OCI-LY1 (cell line): ENCODE measurements at regions not wholly inside any gene's neighbourhood (a gene's known extent, or its start where the extent isn't known, plus 50 kb on each side); places are given as distances from the start of the nearest gene placed in this dataset.

Experiments used
- H2AFZ ChIP-seq: fragments of 200-600 bp; sonication (generic), shearing (Covaris generic); 2 replicates; pipeline ENCODE4 v1.6.0; 2014; ENCODE audit warnings: antibody characterized with exemption, mild to moderate bottlenecking, low read length
- H3F3A ChIP-seq: fragments of 200-600 bp; sonication (generic), shearing (Covaris generic); 2 replicates; pipeline ENCODE4 v1.6.0; 2014; ENCODE audit warnings: mild to moderate bottlenecking, antibody characterized with exemption, low read length, moderate library complexity; ENCODE audit not compliant: insufficient read depth
- H3K27ac ChIP-seq: fragments of 200-600 bp; sonication (generic); 2 replicates; pipeline ENCODE4 v1.5.1; 2014; ENCODE audit warnings: low read length, mixed run types, mild to moderate bottlenecking, low read depth; ENCODE audit not compliant: poor library complexity, severe bottlenecking
- H3K27me3 ChIP-seq: fragments of 200-600 bp; sonication (generic); 2 replicates; pipeline ENCODE4 v1.6.0; 2014; ENCODE audit warnings: antibody characterized with exemption, mild to moderate bottlenecking, low read length, moderate library complexity; ENCODE audit not compliant: insufficient read depth
- H3K36me3 ChIP-seq: fragments of 200-600 bp; sonication (generic); 2 replicates; pipeline ENCODE4 v1.6.1; 2014; ENCODE audit warnings: mild to moderate bottlenecking, antibody characterized with exemption, low read length, moderate library complexity, mixed read lengths; ENCODE audit not compliant: insufficient read depth
- H3K4me1 ChIP-seq: fragments of 200-600 bp; sonication (generic); 2 replicates; pipeline ENCODE4 v1.5.1; 2014; ENCODE audit warnings: mild to moderate bottlenecking, low read length, moderate library complexity; ENCODE audit not compliant: insufficient read depth, severe bottlenecking
- H3K4me2 ChIP-seq: fragments of 200-600 bp; sonication (generic), shearing (Covaris generic); 2 replicates; pipeline ENCODE4 v1.6.1; 2014; ENCODE audit warnings: low read length
- H3K4me3 ChIP-seq: fragments of 200-600 bp; sonication (generic); 2 replicates; pipeline ENCODE4 v1.5.1; 2014; ENCODE audit warnings: low read length, low read depth, mild to moderate bottlenecking, mixed read lengths; ENCODE audit not compliant: poor library complexity, severe bottlenecking
- H3K79me2 ChIP-seq: fragments of 200-600 bp; shearing (Covaris generic); 2 replicates; pipeline ENCODE4 v1.6.1; 2016; ENCODE audit warnings: mixed run types, low read length, mixed read lengths; ENCODE audit not compliant: insufficient read depth
- H3K9ac ChIP-seq: fragments of 200-600 bp; sonication (generic), shearing (Covaris generic); 2 replicates; pipeline ENCODE4 v1.6.1; 2014; ENCODE audit warnings: mild to moderate bottlenecking, low read length, mixed read lengths
- H3K9me2 ChIP-seq: fragments of 200-600 bp; sonication (generic), shearing (Covaris generic); 2 replicates; pipeline ENCODE4 v1.6.1; 2014; ENCODE audit warnings: low read depth, mild to moderate bottlenecking, low read length, mixed read lengths
- H3K9me3 ChIP-seq: fragments of 200-600 bp; shearing (Covaris generic); 2 replicates; pipeline ENCODE4 v1.6.1; 2014; ENCODE audit warnings: low read length, mixed read lengths
- H4K20me1 ChIP-seq: fragments of 200-600 bp; sonication (generic), shearing (Covaris generic); 2 replicates; pipeline ENCODE4 v1.6.0; 2016; ENCODE audit warnings: mild to moderate bottlenecking, low read length; ENCODE audit not compliant: insufficient read depth
- EZH2 ChIP-seq: fragments of 200-600 bp; sonication (generic), shearing (Covaris generic); IDR thresholded peaks from 2 replicates; pipeline ENCODE4 v1.8.0; 2017; ENCODE audit warnings: borderline replicate concordance, mixed run types, mild to moderate bottlenecking, antibody characterized with exemption, low read length, moderate library complexity, mixed read lengths
- TF ChIP-seq, protein P1 (sequence below): fragments of 200-600 bp; sonication (generic), shearing (Covaris generic); IDR thresholded peaks from 2 replicates; pipeline ENCODE4 v1.5.1; 2017; ENCODE audit warnings: mild to moderate bottlenecking, antibody characterized with exemption, low read length, moderate library complexity, mixed read lengths

DNA sequence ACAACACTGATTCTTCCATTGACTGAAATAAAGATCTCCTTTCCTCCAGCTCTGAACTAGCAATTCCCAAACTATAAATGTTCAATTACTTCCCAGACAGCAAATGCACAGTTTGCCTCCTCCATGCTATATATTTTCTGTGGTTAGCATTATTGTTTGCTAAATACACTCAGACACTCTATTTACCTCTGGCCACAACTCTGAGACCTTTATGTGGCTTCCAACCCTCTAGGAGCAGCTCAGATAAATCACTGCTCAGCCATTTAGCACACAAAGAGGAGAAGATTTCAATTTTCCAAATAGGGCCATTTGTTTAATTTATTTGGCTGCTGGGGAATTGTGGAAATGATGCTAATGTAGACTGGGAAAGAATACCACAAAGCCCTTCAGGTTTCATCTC is 202.0 kb downstream of the SPTSSA start:
- TF ChIP-seq, protein P1, sequence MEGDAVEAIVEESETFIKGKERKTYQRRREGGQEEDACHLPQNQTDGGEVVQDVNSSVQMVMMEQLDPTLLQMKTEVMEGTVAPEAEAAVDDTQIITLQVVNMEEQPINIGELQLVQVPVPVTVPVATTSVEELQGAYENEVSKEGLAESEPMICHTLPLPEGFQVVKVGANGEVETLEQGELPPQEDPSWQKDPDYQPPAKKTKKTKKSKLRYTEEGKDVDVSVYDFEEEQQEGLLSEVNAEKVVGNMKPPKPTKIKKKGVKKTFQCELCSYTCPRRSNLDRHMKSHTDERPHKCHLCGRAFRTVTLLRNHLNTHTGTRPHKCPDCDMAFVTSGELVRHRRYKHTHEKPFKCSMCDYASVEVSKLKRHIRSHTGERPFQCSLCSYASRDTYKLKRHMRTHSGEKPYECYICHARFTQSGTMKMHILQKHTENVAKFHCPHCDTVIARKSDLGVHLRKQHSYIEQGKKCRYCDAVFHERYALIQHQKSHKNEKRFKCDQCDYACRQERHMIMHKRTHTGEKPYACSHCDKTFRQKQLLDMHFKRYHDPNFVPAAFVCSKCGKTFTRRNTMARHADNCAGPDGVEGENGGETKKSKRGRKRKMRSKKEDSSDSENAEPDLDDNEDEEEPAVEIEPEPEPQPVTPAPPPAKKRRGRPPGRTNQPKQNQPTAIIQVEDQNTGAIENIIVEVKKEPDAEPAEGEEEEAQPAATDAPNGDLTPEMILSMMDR, result no peak
- no peak for TF ChIP-seq EZH2
- H3K36me3 ChIP-seq, result no peaks in the 10 kb centered on the region
- H3K9me3 ChIP-seq, result no peaks in the 10 kb centered on the region
- no peaks in the 10 kb centered on the region for H3K9me2 ChIP-seq
- no peaks in the 10 kb centered on the region for H3K27me3 ChIP-seq
- H4K20me1 ChIP-seq, result no peaks in the 10 kb centered on the region
- H3K4me1 ChIP-seq, result no peaks in the 10 kb centered on the region
- H3F3A ChIP-seq, result no peaks in the 10 kb centered on the region
- H3K79me2 ChIP-seq, result no peaks in the 10 kb centered on the region
- H3K4me3 ChIP-seq, result no peak overlapping the region
- H3K9ac ChIP-seq, result no peak overlapping the region
- no peak overlapping the region for H2AFZ ChIP-seq
- H3K27ac ChIP-seq, result no peak overlapping the region
- H3K4me2 ChIP-seq, result no peak overlapping the region

DNA sequence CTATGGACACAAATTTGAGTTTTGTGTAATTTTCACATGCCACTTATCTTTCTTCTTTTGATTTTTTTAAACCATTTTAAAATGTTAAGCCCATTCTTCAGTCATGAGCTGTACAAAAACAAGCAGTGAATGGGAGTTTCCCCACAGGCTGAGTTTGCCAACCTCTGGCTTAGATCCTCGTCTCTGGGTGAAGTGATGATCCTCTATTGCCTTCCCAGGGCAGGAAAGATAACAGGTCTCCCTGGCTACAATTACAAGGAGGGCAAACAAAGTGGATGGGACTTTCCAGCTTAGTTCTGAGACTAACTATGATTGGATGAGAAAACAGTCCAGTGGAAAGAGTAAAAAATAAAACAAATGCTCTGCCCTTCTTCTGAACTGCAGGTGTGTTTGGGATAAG is 203.7 kb downstream of the SPTSSA start:
- TF ChIP-seq, protein P1, result no peak
- TF ChIP-seq EZH2, result no peak
- no peak overlapping the region for H3K27ac ChIP-seq
- H2AFZ ChIP-seq, result no peak overlapping the region
- H3K9ac ChIP-seq, result no peak overlapping the region
- no peak overlapping the region for H3K4me2 ChIP-seq
- H3K36me3 ChIP-seq, result no peaks in the 10 kb centered on the region
- H3K4me3 ChIP-seq, result no peak overlapping the region
- H3K27me3 ChIP-seq, result no peaks in the 10 kb centered on the region
- no peaks in the 10 kb centered on the region for H4K20me1 ChIP-seq
- H3K79me2 ChIP-seq, result no peaks in the 10 kb centered on the region
- H3K4me1 ChIP-seq, result no peaks in the 10 kb centered on the region
- no peaks in the 10 kb centered on the region for H3K9me3 ChIP-seq
- no peaks in the 10 kb centered on the region for H3K9me2 ChIP-seq
- no peaks in the 10 kb centered on the region for H3F3A ChIP-seq

DNA sequence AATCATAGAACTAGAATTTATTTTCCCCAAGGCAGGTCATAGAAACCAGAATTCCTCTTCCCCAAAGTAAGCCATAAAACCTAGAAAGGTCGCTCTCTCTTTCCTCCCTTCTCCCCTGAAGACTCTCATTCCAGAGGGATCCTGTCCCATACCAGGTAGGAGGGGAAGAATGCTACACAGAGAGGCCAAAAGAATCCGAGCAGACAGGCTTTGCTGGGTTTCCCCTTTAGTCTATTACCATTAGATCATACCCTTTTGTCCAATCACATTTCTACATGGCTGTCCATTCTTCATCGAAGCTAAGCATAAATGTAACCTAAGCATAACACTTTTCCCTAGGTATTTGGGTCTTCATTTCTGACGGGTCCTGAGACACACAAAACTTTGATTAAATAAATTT is 204.5 kb downstream of the SPTSSA start:
- Histone ChIP-seq H3K4me1 (no peaks in the 10 kb centered on the region), H3K27me3 (no peaks in the 10 kb centered on the region), H3K27ac (no peak overlapping the region), H3K9me3 (no peaks in the 10 kb centered on the region), H3K4me2 (no peak overlapping the region), H3K79me2 (no peaks in the 10 kb centered on the region), H4K20me1 (no peaks in the 10 kb centered on the region), H3K9me2 (no peaks in the 10 kb centered on the region), H3K4me3 (no peak overlapping the region), H3K36me3 (no peaks in the 10 kb centered on the region), H3F3A (no peaks in the 10 kb centered on the region), H2AFZ (no peak overlapping the region), H3K9ac (no peak overlapping the region)
- TF ChIP-seq, protein P1, result no peak
- no peak for TF ChIP-seq EZH2
